PC-9 (cell line): ENCODE measurements at regions not wholly inside any gene's neighbourhood (a gene's known extent, or its start where the extent isn't known, plus 50 kb on each side); places are given as distances from the start of the nearest gene placed in this dataset.

Experiments used
- BruUV-seq: library from RNA; stranded (reverse); fragments of 400-500 nt; replicated peaks from 2 replicates; lab custom pipeline; 2021; lab: Mats Ljungman, UMichigan
- CTCF ChIA-PET: fragments of 300-600 bp; sonication (Branson Sonifier 250); formaldehyde crosslinking; loops from one replicate; lab custom pipeline; 2022; ENCODE audit warnings: antibody characterized with exemption; lab: Charles Lee
- POLR2A ChIA-PET: fragments of 300-600 bp; sonication (Branson Sonifier 250); formaldehyde crosslinking; loops from one replicate; lab custom pipeline; 2022; ENCODE audit warnings: antibody characterized with exemption; ENCODE audit not compliant: unreplicated experiment; lab: Charles Lee
- DNase-seq, 2 experiments: peaks; one replicate each; pipeline versions ENCODE4 v3.0.0 to v3.0.0-alpha.2; 2015 to 2022; ENCODE audit warnings: mixed read lengths in 1 of 2
- H2AFZ ChIP-seq: fragments of 200-600 bp; sonication (generic); 2 replicates; pipeline ENCODE4 v1.8.1; 2017; ENCODE audit warnings: antibody characterized with exemption
- H3F3A ChIP-seq: fragments of 200-600 bp; sonication (generic); 2 replicates; pipeline ENCODE4 v1.8.1; 2017; ENCODE audit warnings: antibody characterized with exemption, mild to moderate bottlenecking, low read depth; ENCODE audit not compliant: insufficient read depth
- H3K27ac ChIP-seq: fragments of 200-600 bp; sonication (generic); 2 replicates; pipeline ENCODE4 v1.6.1; 2016; ENCODE audit warnings: mixed run types
- H3K27me3 ChIP-seq: fragments of 200-600 bp; sonication (generic); 2 replicates; pipeline ENCODE4 v1.6.1; 2016; ENCODE audit warnings: low read depth, mixed run types; ENCODE audit not compliant: insufficient read depth
- H3K36me3 ChIP-seq: fragments of 200-600 bp; sonication (generic); 2 replicates; pipeline ENCODE4 v1.6.1; 2016; ENCODE audit warnings: low read depth, mixed run types
- H3K4me1 ChIP-seq: fragments of 200-600 bp; sonication (generic); replicated peaks from 2 replicates; pipeline ENCODE4 v1.6.1; 2016; ENCODE audit warnings: mixed run types; ENCODE audit not compliant: insufficient read depth
- H3K4me2 ChIP-seq: fragments of 200-600 bp; sonication (generic); 2 replicates; pipeline ENCODE4 v1.6.1; 2017; ENCODE audit warnings: mixed run types
- H3K4me3 ChIP-seq: fragments of 200-600 bp; sonication (generic); 2 replicates; pipeline ENCODE4 v1.6.1; 2016; ENCODE audit warnings: mixed run types
- H3K79me2 ChIP-seq: fragments of 200-600 bp; sonication (generic); 2 replicates; pipeline ENCODE4 v1.6.1; 2017; ENCODE audit warnings: low read depth, mixed run types
- H3K9me2 ChIP-seq: fragments of 200-600 bp; sonication (generic); 2 replicates; pipeline ENCODE4 v1.8.1; 2017; ENCODE audit warnings: mild to moderate bottlenecking; ENCODE audit not compliant: insufficient read depth
- H3K9me3 ChIP-seq: fragments of 200-600 bp; sonication (generic); 2 replicates; pipeline ENCODE4 v1.8.1; 2016; ENCODE audit warnings: low read depth; ENCODE audit not compliant: insufficient read depth
- H4K20me1 ChIP-seq: fragments of 200-600 bp; sonication (generic); 2 replicates; pipeline ENCODE4 v1.8.1; 2017; ENCODE audit not compliant: insufficient read depth
- CTCF ChIP-seq: fragments of 200-600 bp; sonication (generic); conservative IDR thresholded peaks from 2 replicates; pipeline ENCODE4 v1.6.1; 2017; ENCODE audit warnings: mixed run types, antibody characterized with exemption, mild to moderate bottlenecking, moderate library complexity
- EZH2 ChIP-seq: fragments of 200-600 bp; sonication (generic); IDR thresholded peaks from 2 replicates; pipeline ENCODE4 v1.8.0; 2017; ENCODE audit warnings: antibody characterized with exemption, low read depth
- intact Hi-C: fragments of 100-400 bp; cut with micrococcal nuclease; formaldehyde crosslinking; loops from one replicate; pipeline ENCODE4 v1.10.0; 2022; ENCODE audit not compliant: unreplicated experiment

GRCh38 chr2:220662431-220662830, 909.7 kb downstream of the EPHA4 start:
- Histone ChIP-seq H3K4me3 (no peak overlapping the region), H3K9me3 (no peaks in the 10 kb centered on the region; the same call in 1 of the 2 replicates), H3K9me2 (no peaks in the 10 kb centered on the region), H3K4me2 (no peak overlapping the region), H3F3A (peaks cover 29% of the 10 kb centered on the region), H4K20me1 (no peaks in the 10 kb centered on the region), H3K27ac (no peak overlapping the region), H3K27me3 (no peaks in the 10 kb centered on the region), H3K79me2 (no peaks in the 10 kb centered on the region), H3K36me3 (no peaks in the 10 kb centered on the region), H2AFZ (no peak overlapping the region), H3K4me1 (peaks cover 39% of the 10 kb centered on the region)
- TF ChIP-seq EZH2 (no peak), CTCF (no peak)
- DNase-seq: no peak
- ChIA-PET POLR2A (no interaction called here), CTCF (no interaction called here)
- no TSS peak for BruUV-seq
- intact Hi-C loops: loop anchor here (10.0 kb wide), 1 partner anchor 928 kb away; no protein-coding TSS in a partner anchor

- POLR2A ChIA-PET: no interaction called here
- H3K27me3 ChIP-seq: no peaks in the 10 kb centered on the region
- H3K4me2 ChIP-seq: no peak overlapping the region
- no peak for DNase-seq
- no peak for TF ChIP-seq EZH2
- TF ChIP-seq CTCF: no peak
- H3K9me3 ChIP-seq: no peaks in the 10 kb centered on the region; the same call in 1 of the 2 replicates
- no peaks in the 10 kb centered on the region for H3K79me2 ChIP-seq
- H3K4me1 ChIP-seq: peaks cover 39% of the 10 kb centered on the region
- H3F3A ChIP-seq: peaks cover 29% of the 10 kb centered on the region
- H3K4me3 ChIP-seq: no peak overlapping the region
- CTCF ChIA-PET: no interaction called here
- intact Hi-C loops: loop anchor here (10.0 kb wide), 1 partner anchor 928 kb away; no protein-coding TSS in a partner anchor
- H2AFZ ChIP-seq: no peak overlapping the region
- H4K20me1 ChIP-seq: no peaks in the 10 kb centered on the region
- H3K27ac ChIP-seq: no peak overlapping the region
- H3K36me3 ChIP-seq: no peaks in the 10 kb centered on the region
- H3K9me2 ChIP-seq: no peaks in the 10 kb centered on the region
- no TSS peak for BruUV-seq
Observed at GRCh38 chr2:220663065-220663464, 909.0 kb downstream of the EPHA4 start.

GRCh38 chr2:220664272-220665107, 907.6 kb downstream of the EPHA4 start:
- no peaks in the 10 kb centered on the region for H3K9me2 ChIP-seq
- ChIA-PET POLR2A (no interaction called here), CTCF (no interaction called here)
- H3K4me1 ChIP-seq: peaks cover 25% of the 10 kb centered on the region
- no peaks in the 10 kb centered on the region for H3K79me2 ChIP-seq
- H3K36me3 ChIP-seq: no peaks in the 10 kb centered on the region
- no peaks in the 10 kb centered on the region for H3K9me3 ChIP-seq
- no peak for DNase-seq
- peaks cover 25% of the 10 kb centered on the region for H3F3A ChIP-seq
- no peak overlapping the region for H3K4me2 ChIP-seq
- no peak overlapping the region for H3K4me3 ChIP-seq
- TF ChIP-seq CTCF (no peak), EZH2 (no peak)
- H2AFZ ChIP-seq: no peak overlapping the region
- H3K27me3 ChIP-seq: no peaks in the 10 kb centered on the region
- BruUV-seq: no TSS peak
- intact Hi-C loops: loop anchor here (10.0 kb wide), 1 partner anchor 930 kb away; no protein-coding TSS in a partner anchor
- no peak overlapping the region for H3K27ac ChIP-seq
- H4K20me1 ChIP-seq: no peaks in the 10 kb centered on the region
